ENCODE measurements at regions not wholly inside any gene's neighbourhood (a gene's known extent, or its start where the extent isn't known, plus 50 kb on each side); places are given as distances from the start of the nearest gene placed in this dataset.

- DNase-seq (ENCODE audit: low spot score) (no peak), ATAC-seq (no peak)
- Mint-ChIP-seq H3K4me3 (no peak overlapping the region), H3K36me3 (peaks cover 11% of the 10 kb centered on the region), H3K27ac (no peak overlapping the region), H3K4me1 (ENCODE audit: low read depth in 2 of 2) (peaks cover 9 to 28% of the 10 kb centered on the region in 2 donors), H3K9me3 (peaks cover 3% of the 10 kb centered on the region), H3K27me3 (no peaks in the 10 kb centered on the region)
Observed at GRCh38 chr15:75140080-75140879, 61.4 kb upstream of the C15orf39 start.

- H3K36me3 Mint-ChIP-seq, result peaks cover 11% of the 10 kb centered on the region
- H3K9me3 Mint-ChIP-seq, result peaks cover 3% of the 10 kb centered on the region
- H3K4me3 Mint-ChIP-seq, result no peak overlapping the region
- no peak for ATAC-seq
- H3K27me3 Mint-ChIP-seq, result no peaks in the 10 kb centered on the region
- no peak overlapping the region for H3K27ac Mint-ChIP-seq
- peaks cover 0 to 12% of the 10 kb centered on the region in 2 donors for H3K4me1 Mint-ChIP-seq (ENCODE audit: low read depth in 2 of 2)
- DNase-seq (ENCODE audit: low spot score), result no peak
Observed at GRCh38 chr15:75142499-75142898, 59.2 kb upstream of the C15orf39 start.

- H3K9me3 Mint-ChIP-seq, result peaks cover 3% of the 10 kb centered on the region
- H3K27me3 Mint-ChIP-seq, result no peaks in the 10 kb centered on the region
- peaks cover 0 to 4% of the 10 kb centered on the region in 2 donors for H3K4me1 Mint-ChIP-seq (ENCODE audit: low read depth in 2 of 2)
- no peak overlapping the region for H3K4me3 Mint-ChIP-seq
- peaks cover 11% of the 10 kb centered on the region for H3K36me3 Mint-ChIP-seq
- no peak for ATAC-seq
- no peak for DNase-seq (ENCODE audit: low spot score)
- H3K27ac Mint-ChIP-seq, result no peak overlapping the region
Observed at GRCh38 chr15:75143738-75144334, 57.8 kb upstream of the C15orf39 start.

GRCh38 chr15:75145027-75145841 lies 56.4 kb upstream of the C15orf39 start:
- H3K36me3 Mint-ChIP-seq, result peaks cover 11% of the 10 kb centered on the region
- H3K4me3 Mint-ChIP-seq, result no peak overlapping the region
- ATAC-seq (no peak), DNase-seq (ENCODE audit: low spot score) (no peak)
- no peak overlapping the region for H3K27ac Mint-ChIP-seq
- peaks cover 3% of the 10 kb centered on the region for H3K9me3 Mint-ChIP-seq
- H3K27me3 Mint-ChIP-seq, result no peaks in the 10 kb centered on the region
- H3K4me1 Mint-ChIP-seq (ENCODE audit: low read depth in 2 of 2), result peaks cover 6 to 8% of the 10 kb centered on the region in 2 donors

GRCh38 chr15:75148280-75148679 lies 53.4 kb upstream of the C15orf39 start:
- H3K27ac Mint-ChIP-seq, result no peak overlapping the region
- no peaks in the 10 kb centered on the region for H3K9me3 Mint-ChIP-seq
- H3K4me1 Mint-ChIP-seq (ENCODE audit: low read depth in 2 of 2), result peaks cover 20 to 23% of the 10 kb centered on the region in 2 donors
- ATAC-seq, result no peak
- DNase-seq (ENCODE audit: low spot score), result no peak
- H3K4me3 Mint-ChIP-seq, result no peak overlapping the region
- no peaks in the 10 kb centered on the region for H3K36me3 Mint-ChIP-seq
- no peaks in the 10 kb centered on the region for H3K27me3 Mint-ChIP-seq

GRCh38 chr15:75149867-75150709 lies 51.6 kb upstream of the C15orf39 start:
- Mint-ChIP-seq H3K27me3 (no peaks in the 10 kb centered on the region), H3K27ac (peak overlapping the region in 1 of 2 donors; percentile 78), H3K36me3 (no peaks in the 10 kb centered on the region), H3K4me1 (ENCODE audit: low read depth in 2 of 2) (peaks cover 28 to 29% of the 10 kb centered on the region in 2 donors), H3K9me3 (no peaks in the 10 kb centered on the region), H3K4me3 (no peak overlapping the region)
- DNase-seq (ENCODE audit: low spot score) (no peak), ATAC-seq (peak; percentile 51 to 65)

- DNase-seq (ENCODE audit: low spot score) (no peak), ATAC-seq (no peak)
- peak overlapping the region; percentile 73 to 78 for H3K27ac Mint-ChIP-seq
- H3K9me3 Mint-ChIP-seq, result no peaks in the 10 kb centered on the region
- H3K4me3 Mint-ChIP-seq, result peak overlapping the region; percentile 44
- no peaks in the 10 kb centered on the region for H3K36me3 Mint-ChIP-seq
- peaks cover 28 to 29% of the 10 kb centered on the region in 2 donors for H3K4me1 Mint-ChIP-seq (ENCODE audit: low read depth in 2 of 2)
- H3K27me3 Mint-ChIP-seq, result no peaks in the 10 kb centered on the region
Observed at GRCh38 chr15:75151214-75152128, 50.2 kb upstream of the C15orf39 start.
